ENCODE measurements at regions not wholly inside any gene's neighbourhood (a gene's known extent, or its start where the extent isn't known, plus 50 kb on each side); places are given as distances from the start of the nearest gene placed in this dataset.

DNA sequence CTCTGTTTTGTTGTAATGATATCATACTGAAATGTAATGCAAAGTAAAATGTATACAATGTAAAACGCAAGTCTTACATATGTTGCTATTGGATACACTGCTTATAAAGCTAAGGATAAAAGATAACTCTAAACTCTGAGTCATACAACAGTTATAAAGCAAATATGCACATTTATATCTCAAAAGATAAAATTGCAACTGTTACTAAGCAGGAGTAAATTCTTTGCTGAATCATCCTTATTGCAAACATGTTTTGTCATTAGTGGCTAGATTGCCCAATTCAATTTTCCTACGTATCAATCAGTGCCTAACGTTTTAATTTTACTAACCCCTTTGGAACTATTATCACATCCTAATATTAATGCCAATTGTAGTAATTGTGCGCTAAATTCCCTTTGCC lies 762.9 kb downstream of the LTN1 start:
- DNase-seq (ENCODE audit: extremely low spot score in 2 of 2), result no peak
- no peaks in the 10 kb centered on the region for H3K27me3 ChIP-seq
- H3K9me3 ChIP-seq, result no peaks in the 10 kb centered on the region
- no peak for TF ChIP-seq POLR2AphosphoS5 (IDR thresholded peaks at IDR 0.05; ENCODE audit: insufficient read depth in 1 of 2, low read depth in 1 of 2)
- no peak for TF ChIP-seq POLR2A (IDR thresholded peaks at IDR 0.05)
- TF ChIP-seq, protein P1, sequence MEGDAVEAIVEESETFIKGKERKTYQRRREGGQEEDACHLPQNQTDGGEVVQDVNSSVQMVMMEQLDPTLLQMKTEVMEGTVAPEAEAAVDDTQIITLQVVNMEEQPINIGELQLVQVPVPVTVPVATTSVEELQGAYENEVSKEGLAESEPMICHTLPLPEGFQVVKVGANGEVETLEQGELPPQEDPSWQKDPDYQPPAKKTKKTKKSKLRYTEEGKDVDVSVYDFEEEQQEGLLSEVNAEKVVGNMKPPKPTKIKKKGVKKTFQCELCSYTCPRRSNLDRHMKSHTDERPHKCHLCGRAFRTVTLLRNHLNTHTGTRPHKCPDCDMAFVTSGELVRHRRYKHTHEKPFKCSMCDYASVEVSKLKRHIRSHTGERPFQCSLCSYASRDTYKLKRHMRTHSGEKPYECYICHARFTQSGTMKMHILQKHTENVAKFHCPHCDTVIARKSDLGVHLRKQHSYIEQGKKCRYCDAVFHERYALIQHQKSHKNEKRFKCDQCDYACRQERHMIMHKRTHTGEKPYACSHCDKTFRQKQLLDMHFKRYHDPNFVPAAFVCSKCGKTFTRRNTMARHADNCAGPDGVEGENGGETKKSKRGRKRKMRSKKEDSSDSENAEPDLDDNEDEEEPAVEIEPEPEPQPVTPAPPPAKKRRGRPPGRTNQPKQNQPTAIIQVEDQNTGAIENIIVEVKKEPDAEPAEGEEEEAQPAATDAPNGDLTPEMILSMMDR (IDR thresholded peaks at IDR 0.05), result no peak
- no peak overlapping the region for H3K4me3 ChIP-seq
- H3K36me3 ChIP-seq, result no peaks in the 10 kb centered on the region
- H3K4me1 ChIP-seq, result peaks cover 6% of the 10 kb centered on the region
- intact Hi-C loops (cut with DNase I), result no loop called here
- no peak overlapping the region for H3K27ac ChIP-seq

DNA sequence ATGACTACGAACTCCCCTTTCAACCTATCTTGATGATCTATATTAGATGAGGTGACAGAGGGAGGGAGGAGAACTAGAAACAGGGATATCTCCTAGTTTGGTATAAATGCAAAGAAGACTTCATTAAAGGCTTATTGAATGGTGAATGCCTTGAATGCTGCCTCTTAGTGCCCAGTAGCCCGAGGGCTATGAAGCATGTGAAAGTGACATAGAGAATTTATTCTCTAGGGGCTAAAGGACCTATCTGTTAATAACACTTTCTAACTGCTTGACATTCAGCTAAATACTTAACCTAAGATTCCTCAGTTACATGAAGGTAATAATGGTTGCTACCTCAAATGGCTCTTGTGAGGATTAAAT lies 764.1 kb downstream of the LTN1 start:
- H3K27ac ChIP-seq, result no peak overlapping the region
- no peaks in the 10 kb centered on the region for H3K27me3 ChIP-seq
- no peaks in the 10 kb centered on the region for H3K9me3 ChIP-seq
- TF ChIP-seq POLR2A (IDR thresholded peaks at IDR 0.05) (no peak), POLR2AphosphoS5 (IDR thresholded peaks at IDR 0.05; ENCODE audit: insufficient read depth in 1 of 2, low read depth in 1 of 2) (no peak)
- TF ChIP-seq, protein P1 (IDR thresholded peaks at IDR 0.05), result no peak
- intact Hi-C loops (cut with DNase I), result no loop called here
- H3K4me3 ChIP-seq, result no peak overlapping the region
- no peak for DNase-seq (ENCODE audit: extremely low spot score in 2 of 2)
- H3K4me1 ChIP-seq, result peaks cover 6% of the 10 kb centered on the region
- no peaks in the 10 kb centered on the region for H3K36me3 ChIP-seq

DNA sequence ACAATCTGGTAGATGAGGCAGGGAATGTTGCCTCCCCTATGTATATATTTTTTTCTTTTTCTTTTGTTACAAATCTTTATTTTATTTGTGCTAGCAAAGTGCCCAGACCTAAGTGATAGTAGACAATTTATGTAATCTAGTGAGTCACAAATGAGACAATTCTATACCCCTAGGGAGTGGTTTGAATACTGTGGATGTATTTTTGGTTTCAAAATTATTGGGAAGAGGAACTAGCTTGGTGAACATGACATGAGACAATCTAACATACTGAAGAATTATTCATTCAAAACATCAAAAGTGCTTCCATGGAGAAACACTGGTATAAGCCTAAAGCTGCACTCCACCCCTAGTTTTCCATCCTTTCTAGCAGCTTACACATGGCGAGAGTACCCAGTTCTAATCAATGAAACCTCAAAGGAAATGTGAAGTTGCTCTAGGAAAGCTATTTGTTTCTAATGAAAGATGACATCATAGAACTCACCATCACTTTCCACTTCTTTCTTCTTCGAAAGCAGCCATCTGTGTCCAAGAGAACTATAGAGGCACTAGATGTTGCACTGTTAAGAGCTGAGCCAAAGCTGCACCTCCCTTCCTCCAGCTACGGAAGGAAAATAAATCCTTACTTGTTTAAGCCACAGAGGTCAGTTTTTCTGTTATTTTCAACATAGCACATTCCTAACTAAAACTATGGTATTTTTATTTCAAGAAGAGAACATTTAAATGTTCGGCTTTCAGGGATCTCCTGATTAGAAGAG lies 764.6 kb downstream of the LTN1 start:
- intact Hi-C loops (cut with DNase I), result no loop called here
- Histone ChIP-seq H3K4me3 (no peak overlapping the region), H3K27me3 (no peaks in the 10 kb centered on the region), H3K36me3 (no peaks in the 10 kb centered on the region), H3K27ac (no peak overlapping the region), H3K4me1 (peaks cover 6% of the 10 kb centered on the region), H3K9me3 (no peaks in the 10 kb centered on the region)
- DNase-seq (ENCODE audit: extremely low spot score in 2 of 2), result no peak
- TF ChIP-seq POLR2AphosphoS5 (IDR thresholded peaks at IDR 0.05; ENCODE audit: insufficient read depth in 1 of 2, low read depth in 1 of 2) (no peak), POLR2A (IDR thresholded peaks at IDR 0.05) (no peak)
- TF ChIP-seq, protein P1 (IDR thresholded peaks at IDR 0.05), result no peak

GRCh38 chr21:28226563-28226962 lies 766.1 kb downstream of the LTN1 start:
- TF ChIP-seq, protein P1 (IDR thresholded peaks at IDR 0.05), result no peak
- Histone ChIP-seq H3K9me3 (no peaks in the 10 kb centered on the region), H3K27me3 (no peaks in the 10 kb centered on the region), H3K4me3 (no peak overlapping the region), H3K36me3 (no peaks in the 10 kb centered on the region), H3K4me1 (peaks cover 6% of the 10 kb centered on the region), H3K27ac (no peak overlapping the region)
- intact Hi-C loops (cut with DNase I), result no loop called here
- DNase-seq (ENCODE audit: extremely low spot score in 2 of 2), result no peak

DNA sequence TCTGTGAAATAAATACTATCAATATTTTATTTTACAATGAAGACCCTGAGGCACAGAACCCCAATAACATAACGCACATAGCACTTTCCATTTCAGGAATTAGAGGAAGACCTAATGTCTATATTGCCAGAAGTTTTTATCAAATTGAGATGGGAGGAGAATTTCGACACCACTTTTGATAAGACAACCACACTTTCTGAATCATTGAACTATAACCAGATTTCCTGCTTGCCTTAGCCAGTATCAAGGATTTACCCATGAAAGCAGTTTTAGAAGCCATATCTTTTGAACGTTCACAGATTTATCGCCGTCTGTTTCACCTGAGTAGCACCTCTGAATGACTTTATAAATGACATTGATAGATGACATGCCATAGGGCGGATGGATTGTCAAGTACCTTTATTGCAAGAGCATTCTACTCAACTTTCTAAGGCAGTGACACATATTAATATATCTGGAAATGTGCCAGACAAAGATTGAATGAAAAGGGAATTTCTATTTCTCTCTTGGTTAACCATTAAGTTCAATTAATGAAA lies 768.4 kb downstream of the LTN1 start:
- no peaks in the 10 kb centered on the region for H3K36me3 ChIP-seq
- no peak for DNase-seq (ENCODE audit: extremely low spot score in 2 of 2)
- no peak overlapping the region for H3K4me3 ChIP-seq
- TF ChIP-seq POLR2AphosphoS5 (IDR thresholded peaks at IDR 0.05; ENCODE audit: insufficient read depth in 1 of 2, low read depth in 1 of 2) (no peak), POLR2A (IDR thresholded peaks at IDR 0.05) (no peak)
- TF ChIP-seq, protein P1 (IDR thresholded peaks at IDR 0.05), result no peak
- no peaks in the 10 kb centered on the region for H3K27me3 ChIP-seq
- no peaks in the 10 kb centered on the region for H3K9me3 ChIP-seq
- H3K4me1 ChIP-seq, result peaks cover 6% of the 10 kb centered on the region
- intact Hi-C loops (cut with DNase I), result no loop called here
- H3K27ac ChIP-seq, result no peak overlapping the region

Data from vagina (tissue), 2 donors.